ENCODE measurements at regions not wholly inside any gene's neighbourhood (a gene's known extent, or its start where the extent isn't known, plus 50 kb on each side); places are given as distances from the start of the nearest gene placed in this dataset.

GRCh38 chr9:117775591-117775990, 71.4 kb downstream of the TLR4 start:
- no peak for TF ChIP-seq CTCF (IDR thresholded peaks at IDR 0.05; ENCODE audit: low read depth, low read length)
- DNase-seq (ENCODE audit: extremely low read depth, low read depth) = no peak

- no peak for DNase-seq (ENCODE audit: extremely low read depth, low read depth)
- TF ChIP-seq CTCF (IDR thresholded peaks at IDR 0.05; ENCODE audit: low read depth, low read length) = no peak
Measured at GRCh38 chr9:117777823-117778222, 73.6 kb downstream of the TLR4 start.

- no peak for TF ChIP-seq CTCF (IDR thresholded peaks at IDR 0.05; ENCODE audit: low read depth, low read length)
Measured at GRCh38 chr9:117779760-117780159, 75.6 kb downstream of the TLR4 start.

GRCh38 chr9:117782931-117783788, 79.0 kb downstream of the TLR4 start:
- peak; percentile 91 for TF ChIP-seq CTCF (IDR thresholded peaks at IDR 0.05; ENCODE audit: low read depth, low read length)
- peak; percentile 31 for DNase-seq (ENCODE audit: extremely low read depth, low read depth)

More at GRCh38 chr9:117779760-117780159, 75.6 kb downstream of the TLR4 start:
- no peak for DNase-seq (ENCODE audit: extremely low read depth, low read depth)

- no peak for DNase-seq (ENCODE audit: extremely low read depth, low read depth)
- TF ChIP-seq CTCF (IDR thresholded peaks at IDR 0.05; ENCODE audit: low read depth, low read length) = no peak
Measured at GRCh38 chr9:117783828-117784227, 79.6 kb downstream of the TLR4 start.

- TF ChIP-seq CTCF (IDR thresholded peaks at IDR 0.05; ENCODE audit: low read depth, low read length) = no peak
- DNase-seq (ENCODE audit: extremely low read depth, low read depth) = no peak
Measured at GRCh38 chr9:117784996-117785395, 80.8 kb downstream of the TLR4 start.

GRCh38 chr9:117787746-117788145, 83.5 kb downstream of the TLR4 start:
- no peak for DNase-seq (ENCODE audit: extremely low read depth, low read depth)
- no peak for TF ChIP-seq CTCF (IDR thresholded peaks at IDR 0.05; ENCODE audit: low read depth, low read length)

Measured in AG09319 (cell line).